CD4-positive, alpha-beta T cell treated with Interleukin-2 at 100 ng/mL for 4 hours (primary cell): ENCODE measurements at regions not wholly inside any gene's neighbourhood (a gene's known extent, or its start where the extent isn't known, plus 50 kb on each side); places are given as distances from the start of the nearest gene placed in this dataset.
"Not testable (repeated sequence)": the region's sequence is repeated elsewhere in the genome, so short reads cannot be mapped to it uniquely, and the experiment has no call there.

Source experiments
- DNase-seq: peaks from one replicate; pipeline ENCODE4 v3.0.0-alpha.2; 2020; ENCODE audit warnings: low spot score

DNA sequence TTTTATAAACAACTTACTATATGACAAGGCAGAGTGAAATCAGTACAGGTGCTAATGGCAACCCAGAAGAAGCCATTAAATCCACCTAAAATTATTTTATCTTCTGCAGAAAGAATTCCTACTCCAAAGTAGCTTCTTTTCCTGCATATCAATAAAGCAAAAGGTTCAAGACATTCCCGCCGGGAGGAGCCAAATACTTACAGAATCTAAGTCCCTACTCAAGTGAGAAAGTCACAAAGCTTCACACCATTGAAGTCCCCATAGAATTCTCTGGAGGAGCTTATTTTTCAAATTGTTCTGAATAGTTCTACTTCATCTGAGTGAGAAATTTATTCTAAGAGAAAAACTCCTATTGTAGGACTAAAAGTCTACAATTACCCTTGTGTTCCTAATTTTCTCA lies 233.7 kb upstream of the HNRNPA3 start:
- no peak for DNase-seq

DNA sequence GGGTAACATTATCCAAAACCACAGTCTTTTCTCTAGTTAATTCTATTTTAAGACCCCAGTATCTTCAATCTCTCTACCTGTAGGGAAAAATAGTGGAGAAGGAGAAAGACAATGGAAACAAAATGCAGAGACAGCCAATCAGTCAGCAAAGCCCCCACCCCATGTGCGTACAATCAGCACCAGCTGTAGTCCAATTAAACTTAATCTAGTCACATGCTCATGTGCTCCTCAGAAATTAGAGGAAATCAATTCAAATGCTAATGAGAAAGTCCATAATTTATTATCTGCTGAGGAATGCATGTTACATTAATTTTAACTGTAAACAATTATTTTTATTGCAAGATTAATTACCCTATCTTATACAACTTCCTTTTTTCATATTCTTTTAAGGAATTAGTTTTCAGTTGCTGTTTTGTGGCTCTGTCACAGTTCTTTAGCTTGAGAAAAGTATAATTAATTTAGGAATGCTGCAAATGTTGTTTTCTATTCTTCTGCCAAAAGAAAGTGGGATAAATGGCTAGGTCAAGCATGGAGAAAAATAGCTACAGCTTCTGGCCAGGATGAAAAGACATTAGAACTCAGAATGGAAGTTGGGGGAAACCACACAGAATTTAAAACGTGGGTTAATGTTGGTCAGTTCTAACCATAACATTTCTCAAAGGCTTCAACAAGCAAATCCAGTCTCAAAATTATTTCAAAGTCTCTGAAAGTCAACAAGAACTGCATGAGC lies 232.4 kb upstream of the HNRNPA3 start:
- DNase-seq, result no peak

GRCh38 chr2:176984987-176985386 lies 227.6 kb upstream of the HNRNPA3 start:
- DNase-seq, result no peak

GRCh38 chr2:176985871-176986270 lies 226.7 kb upstream of the HNRNPA3 start:
- no peak for DNase-seq

DNA sequence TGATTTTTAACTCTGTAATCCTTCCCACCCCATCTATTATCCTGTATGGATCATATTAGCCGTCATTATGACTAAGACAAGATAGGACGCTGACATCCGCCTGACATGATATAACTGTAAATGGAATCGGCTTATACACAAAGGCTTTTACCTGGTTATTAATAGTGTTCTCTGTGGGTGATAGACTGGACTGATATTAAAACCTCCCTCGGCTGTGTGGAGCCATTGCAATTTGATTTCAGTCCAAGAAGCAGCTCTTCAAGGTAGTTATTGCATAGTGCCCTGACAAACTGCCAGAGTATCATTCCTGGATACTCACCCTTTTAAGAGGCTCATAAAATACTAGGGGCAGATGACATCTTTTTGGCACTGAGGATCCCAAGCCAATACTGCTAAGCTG lies 226.1 kb upstream of the HNRNPA3 start:
- DNase-seq, result no peak

- DNase-seq, result no peak
Observed at GRCh38 chr2:176991411-176991810, 221.2 kb upstream of the HNRNPA3 start.

DNA sequence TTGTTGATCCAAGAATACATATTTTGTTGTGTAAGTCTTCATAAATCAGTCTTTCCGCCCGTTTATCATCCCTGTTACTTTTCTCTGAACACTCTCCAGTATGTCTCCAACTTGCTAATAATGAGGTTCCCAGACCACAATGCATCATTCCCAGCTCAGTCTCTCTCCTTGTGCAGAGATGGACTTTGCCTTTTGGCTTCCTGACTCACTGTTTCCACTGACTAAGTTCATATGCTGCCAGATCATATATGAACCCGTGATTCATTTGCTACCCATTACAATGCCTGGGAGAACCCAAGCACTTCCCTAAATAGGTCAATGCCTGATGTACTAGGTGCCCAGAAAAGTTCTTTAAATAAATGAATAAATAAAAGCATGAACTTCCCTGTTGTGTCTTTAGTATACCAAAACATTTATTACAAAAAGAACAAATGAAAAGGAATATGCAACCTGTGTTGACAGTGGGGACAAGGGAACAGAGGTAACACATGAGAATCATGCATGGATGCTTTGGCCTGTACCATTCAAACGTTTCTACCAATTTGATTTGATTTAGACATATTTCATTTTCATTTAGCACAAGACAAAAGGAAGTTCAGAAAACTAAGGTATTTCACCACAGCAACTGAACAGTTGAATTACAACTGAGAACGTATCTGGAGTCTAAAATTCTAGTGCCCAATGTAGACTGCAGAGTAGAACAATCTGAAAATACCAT lies 215.4 kb upstream of the HNRNPA3 start:
- peak; percentile 13 for DNase-seq

- DNase-seq, result no peak
Observed at GRCh38 chr2:176997792-176998169, 214.8 kb upstream of the HNRNPA3 start.

GRCh38 chr2:176999301-176999700 lies 213.3 kb upstream of the HNRNPA3 start:
- no peak for DNase-seq

GRCh38 chr2:177000061-177000714 lies 212.4 kb upstream of the HNRNPA3 start:
- DNase-seq, result no peak

- DNase-seq, result no peak
Observed at GRCh38 chr2:177000715-177001072, 211.9 kb upstream of the HNRNPA3 start.

DNA sequence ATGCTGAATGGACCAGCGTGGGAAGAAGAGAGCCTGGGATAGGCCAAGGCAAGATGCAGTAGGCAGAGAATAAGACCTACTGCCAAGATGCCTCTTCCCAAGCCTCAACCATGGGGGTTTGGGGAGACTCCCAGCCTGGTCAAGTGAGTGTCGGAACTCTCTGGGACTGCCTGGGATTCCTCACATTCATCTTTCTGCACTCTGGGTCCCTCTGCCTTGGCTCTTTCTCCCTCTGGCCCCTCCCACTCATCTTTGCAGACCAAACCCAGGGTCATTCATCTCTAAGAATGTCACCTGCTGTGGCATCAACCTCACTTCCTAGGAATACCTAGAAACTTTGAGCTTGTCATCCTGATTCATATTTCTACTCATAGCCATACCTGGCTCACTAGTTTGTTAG lies 211.3 kb upstream of the HNRNPA3 start:
- DNase-seq, result no peak

GRCh38 chr2:177002983-177003382 lies 209.6 kb upstream of the HNRNPA3 start:
- no peak for DNase-seq

DNA sequence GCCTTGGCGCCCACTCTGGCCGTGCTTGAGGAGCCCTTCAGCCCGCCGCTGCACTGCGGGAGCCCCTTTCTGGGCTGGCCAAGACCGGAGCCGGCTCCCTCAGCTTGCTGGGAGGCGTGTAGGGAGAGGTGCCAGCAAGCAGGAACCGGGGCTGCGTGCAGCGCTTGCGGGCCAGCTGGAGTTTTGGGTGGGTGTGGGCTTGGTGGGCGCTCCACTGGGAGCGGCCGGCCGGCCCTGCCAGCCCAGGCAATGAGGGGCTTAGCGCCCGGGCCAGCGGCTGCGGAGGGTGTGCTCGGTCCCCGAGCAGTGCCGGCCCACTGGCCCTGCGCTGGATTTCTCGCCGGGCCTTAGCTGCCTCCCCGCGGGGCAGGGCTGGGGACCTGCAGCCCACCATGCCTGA lies 204.9 kb upstream of the HNRNPA3 start:
- DNase-seq, result not testable (repeated sequence)

- not testable (repeated sequence) for DNase-seq
Observed at GRCh38 chr2:177008662-177009061, 203.9 kb upstream of the HNRNPA3 start.

DNA sequence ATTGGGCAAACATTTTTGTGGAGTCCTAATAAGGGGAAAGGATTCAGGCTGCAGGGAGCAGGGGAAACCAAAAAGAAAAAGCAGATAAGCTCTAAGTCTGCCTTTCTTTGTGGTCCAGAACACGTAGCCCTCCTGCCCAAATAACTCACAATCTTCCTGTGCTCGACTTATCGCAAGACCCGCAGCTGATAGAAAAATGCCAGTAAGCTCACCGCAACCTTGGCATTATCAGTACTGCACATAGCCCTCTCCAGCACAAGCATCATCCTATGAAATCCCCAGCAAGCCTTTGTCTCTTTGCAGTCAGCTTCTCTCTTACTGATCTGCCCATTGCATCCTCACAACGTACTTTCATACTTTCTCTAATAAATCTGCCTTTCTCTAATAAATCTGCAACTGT lies 202.4 kb upstream of the HNRNPA3 start:
- DNase-seq, result no peak

DNA sequence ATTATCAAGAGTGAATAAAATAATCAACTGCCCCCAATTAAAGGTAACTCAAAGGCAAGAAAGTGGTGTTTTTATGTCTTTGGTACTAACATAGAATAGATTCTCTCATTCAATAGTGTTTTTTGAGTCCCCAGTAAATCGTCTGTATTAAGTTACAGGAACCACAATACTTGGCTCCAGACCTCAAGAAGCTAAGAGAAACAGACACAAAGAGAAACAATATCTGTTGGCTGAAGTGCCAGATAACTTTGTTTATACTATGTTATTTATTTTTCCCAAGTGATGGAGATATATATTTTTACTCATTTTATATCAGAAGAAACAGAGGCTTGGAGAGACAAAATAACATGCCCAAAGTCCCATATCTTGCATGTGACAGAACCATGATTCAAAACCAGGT lies 201.7 kb upstream of the HNRNPA3 start:
- DNase-seq, result no peak

DNA sequence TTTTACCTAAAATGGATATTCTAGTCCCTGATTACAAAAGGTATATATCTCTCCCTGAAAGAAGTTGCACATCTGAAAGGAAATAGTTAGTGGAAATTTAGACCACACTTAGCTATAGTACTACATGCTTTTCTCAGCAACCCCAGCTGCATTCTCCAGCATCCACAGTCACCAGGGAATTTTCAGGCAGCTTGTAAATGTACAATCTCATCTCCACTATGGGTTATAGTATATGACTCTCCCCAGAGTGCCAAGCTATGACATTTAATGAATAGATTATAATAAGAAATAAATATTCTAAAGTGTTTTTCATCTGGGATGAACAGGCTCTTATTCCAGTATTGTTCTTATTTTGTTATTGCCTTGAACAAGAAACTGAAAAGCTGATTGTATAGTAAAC lies 197.6 kb upstream of the HNRNPA3 start:
- DNase-seq, result no peak

DNA sequence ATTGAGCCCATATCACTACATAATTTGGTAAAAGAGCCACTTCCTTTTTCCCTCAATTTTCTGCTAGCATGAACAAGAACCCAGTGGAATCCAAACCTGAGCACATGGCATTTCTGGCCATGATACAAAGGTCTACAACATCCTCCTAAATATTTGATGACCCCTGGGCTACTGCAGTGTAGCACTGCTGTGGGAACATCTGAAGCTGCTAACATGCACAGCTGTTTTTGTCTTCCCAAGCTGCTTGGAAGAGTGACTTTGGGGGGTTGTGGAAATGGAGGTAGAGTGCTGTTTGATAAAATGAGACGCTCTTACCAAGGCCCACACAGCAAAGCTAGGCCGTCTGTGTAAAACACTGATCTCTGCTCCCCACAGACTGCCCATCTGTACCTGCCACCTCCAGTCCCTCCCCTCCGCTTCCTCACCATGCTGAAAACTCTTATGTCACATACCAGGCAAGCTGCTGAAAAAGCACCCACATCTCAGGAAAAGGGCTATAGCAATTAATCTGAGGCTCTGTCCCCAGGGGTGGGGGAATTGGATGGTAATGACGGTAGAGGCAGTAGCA lies 197.2 kb upstream of the HNRNPA3 start:
- no peak for DNase-seq

DNA sequence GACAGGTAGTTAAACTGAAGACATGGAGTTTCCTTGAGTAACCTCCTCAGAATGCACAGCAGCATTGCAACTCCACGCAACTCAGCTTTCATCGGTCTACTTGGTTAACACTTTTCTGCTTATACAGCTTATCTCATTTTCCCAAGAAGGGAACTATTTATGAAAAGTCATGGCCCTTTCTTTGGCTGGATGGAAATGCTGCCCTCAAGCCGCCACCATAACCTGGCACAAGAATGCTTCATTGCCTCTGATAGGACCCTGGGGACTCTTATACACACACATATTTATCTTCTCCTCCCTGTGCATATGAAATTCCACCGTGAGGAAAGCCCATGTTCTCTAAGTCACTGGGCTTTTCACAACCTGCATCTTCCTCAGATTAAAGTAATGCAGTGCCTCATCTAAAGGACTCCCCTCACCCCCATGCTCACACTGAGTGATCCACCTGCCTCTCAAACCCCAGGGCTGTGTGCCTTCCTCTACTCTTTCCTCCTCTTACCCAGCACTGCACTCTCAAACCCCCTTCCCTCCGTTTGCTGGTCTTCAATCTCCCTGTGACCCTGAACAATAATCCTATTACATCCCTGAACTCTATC lies 192.0 kb upstream of the HNRNPA3 start:
- DNase-seq, result no peak

GRCh38 chr2:177021706-177022343 lies 190.8 kb upstream of the HNRNPA3 start:
- no peak for DNase-seq

DNA sequence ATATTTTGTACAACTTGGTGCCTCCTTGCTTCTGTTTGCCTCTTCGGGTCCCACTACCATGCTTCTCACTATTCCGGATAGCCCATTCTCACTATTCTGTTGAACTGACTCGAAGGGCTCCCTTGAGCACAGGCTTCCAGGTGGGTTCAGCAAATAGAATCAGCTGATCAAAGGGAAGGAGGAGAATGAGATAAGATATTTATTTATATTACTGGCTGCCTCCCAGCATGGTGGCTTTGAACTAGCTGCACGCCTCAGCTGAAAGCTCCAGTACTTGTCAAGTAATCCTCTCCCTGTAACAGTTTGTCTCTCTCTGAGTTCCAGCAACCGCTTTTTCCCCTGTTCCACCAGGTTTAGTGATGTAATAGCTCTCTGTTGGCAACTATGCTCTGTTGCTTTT lies 187.8 kb upstream of the HNRNPA3 start:
- DNase-seq, result no peak
